ENCODE measurements at regions not wholly inside any gene's neighbourhood (a gene's known extent, or its start where the extent isn't known, plus 50 kb on each side); places are given as distances from the start of the nearest gene placed in this dataset.

DNA sequence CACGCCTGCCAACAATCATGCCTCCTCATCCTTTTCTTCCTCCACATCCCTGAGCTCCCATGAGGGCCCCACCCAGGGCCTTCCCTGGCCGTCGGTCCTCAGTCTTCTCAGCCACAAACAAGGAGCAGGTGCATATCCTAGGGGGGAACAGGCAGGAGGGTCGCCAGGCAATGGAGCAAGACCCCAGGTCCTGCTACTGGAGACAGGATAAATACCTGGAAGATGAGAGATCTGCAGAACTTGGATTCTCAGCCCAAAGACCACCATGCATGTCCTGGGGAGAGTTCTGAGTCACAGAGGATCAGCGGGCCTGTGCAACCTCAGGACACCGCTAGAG lies 344.7 kb upstream of the TSHZ3 start:
- TF ChIP-seq CTCF (IDR thresholded peaks at IDR 0.05) (no peak), ZFX (IDR thresholded peaks at IDR 0.05; ENCODE audit: borderline replicate concordance) (no peak)
